ENCODE measurements at regions not wholly inside any gene's neighbourhood (a gene's known extent, or its start where the extent isn't known, plus 50 kb on each side); places are given as distances from the start of the nearest gene placed in this dataset.

DNA sequence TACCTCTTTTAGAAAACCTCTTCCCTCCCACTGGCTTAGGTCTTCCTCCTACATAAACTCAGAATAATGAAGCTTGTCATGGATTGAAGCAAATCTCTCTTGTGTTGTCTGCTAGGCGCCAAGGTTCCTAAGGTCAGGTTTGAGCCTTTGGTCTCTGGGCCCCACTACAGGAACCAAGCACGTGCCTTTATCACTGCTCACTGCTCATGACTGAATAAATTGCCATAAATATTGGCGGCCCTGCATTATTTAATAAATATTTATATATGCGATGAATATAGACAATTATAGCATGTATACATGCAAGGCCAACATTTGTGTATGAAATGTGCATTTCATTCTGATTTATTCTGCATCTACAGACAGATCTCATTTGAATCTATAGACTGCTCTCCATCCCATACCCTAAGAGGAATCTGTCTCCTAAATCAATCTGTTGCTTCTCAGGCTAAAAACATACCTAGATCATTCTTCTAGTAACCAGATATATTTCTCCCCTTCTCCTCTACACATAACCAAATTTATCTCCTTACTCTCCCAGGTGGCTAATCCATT, 1717.6 kb upstream of the TENM3 start:
- TF ChIP-seq POLR2A (IDR thresholded peaks at IDR 0.05; ENCODE audit: low read length) (no peak), GATA1 (IDR thresholded peaks at IDR 0.05; ENCODE audit: low read depth, low read length) (no peak)

Measured in erythroblast (primary cell).